Activated CD4-positive, alpha-beta memory T cell treated with anti-CD3 and anti-CD28 coated beads, Interleukin-2, amount 10 ng/mL, durations not matched to agents 7 days and 5 days (primary cell): ENCODE measurements at regions not wholly inside any gene's neighbourhood (a gene's known extent, or its start where the extent isn't known, plus 50 kb on each side); places are given as distances from the start of the nearest gene placed in this dataset.
"Not testable (repeated sequence)": the region's sequence is repeated elsewhere in the genome, so short reads cannot be mapped to it uniquely, and the experiment has no call there.

Source experiments
- CTCF ChIA-PET: fragments of 350-600 bp; sonication (Branson Sonifier 250); formaldehyde crosslinking; loops from one replicate; lab custom pipeline; 2021; ENCODE audit warnings: antibody characterized with exemption, inconsistent platforms; lab: Charles Lee
- POLR2A ChIA-PET: fragments of 350-600 bp; sonication (Branson Sonifier 250); formaldehyde crosslinking; loops from one replicate; lab custom pipeline; 2021; ENCODE audit warnings: antibody characterized with exemption; lab: Charles Lee
- DNase-seq: peaks from one replicate; pipeline ENCODE4 v3.0.0-alpha.2; 2020
- H3K27ac Mint-ChIP-seq: one replicate; pipeline ENCODE4 v1.8.0; 2021; ENCODE audit warnings: mild to moderate bottlenecking, mixed read lengths
- H3K27me3 Mint-ChIP-seq: one replicate; pipeline ENCODE4 v1.8.0; 2021; ENCODE audit warnings: mixed read lengths
- H3K36me3 Mint-ChIP-seq: one replicate; pipeline ENCODE4 v1.8.0; 2021; ENCODE audit warnings: low read depth, mixed read lengths
- H3K4me1 Mint-ChIP-seq: one replicate; pipeline ENCODE4 v1.8.0; 2021; ENCODE audit warnings: mixed read lengths
- H3K4me3 Mint-ChIP-seq: one replicate; pipeline ENCODE4 v1.8.0; 2021; ENCODE audit warnings: mild to moderate bottlenecking, mixed read lengths
- H3K9me3 Mint-ChIP-seq: one replicate; pipeline ENCODE4 v1.8.0; 2021; ENCODE audit warnings: mixed read lengths

DNA sequence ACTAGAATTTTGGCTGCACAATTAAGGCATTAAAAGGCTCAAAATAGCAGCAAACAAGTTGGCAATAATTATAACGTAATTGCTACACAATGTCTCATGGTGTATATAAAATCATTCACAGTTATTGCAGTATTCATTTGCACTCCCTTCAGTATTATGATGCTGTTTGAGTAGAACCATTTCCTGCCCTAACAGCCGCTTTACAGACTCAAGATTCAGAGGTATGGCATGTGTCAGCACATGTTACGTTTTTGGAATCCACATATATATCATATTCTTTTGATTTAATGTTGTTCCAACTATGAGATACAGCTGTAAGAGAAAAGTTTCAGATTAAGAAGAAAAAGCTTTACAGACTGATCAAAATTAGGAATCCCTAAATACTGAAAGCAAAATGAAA lies 56.3 kb upstream of the NCKAP5 start:
- H3K36me3 Mint-ChIP-seq: no peaks in the 10 kb centered on the region
- H3K4me1 Mint-ChIP-seq: no peaks in the 10 kb centered on the region
- no peak for DNase-seq
- CTCF ChIA-PET: no interaction called here
- peaks cover 6% of the 10 kb centered on the region for H3K9me3 Mint-ChIP-seq
- POLR2A ChIA-PET: no interaction called here
- no peaks in the 10 kb centered on the region for H3K27me3 Mint-ChIP-seq
- no peak overlapping the region for H3K4me3 Mint-ChIP-seq
- H3K27ac Mint-ChIP-seq: no peak overlapping the region

DNA sequence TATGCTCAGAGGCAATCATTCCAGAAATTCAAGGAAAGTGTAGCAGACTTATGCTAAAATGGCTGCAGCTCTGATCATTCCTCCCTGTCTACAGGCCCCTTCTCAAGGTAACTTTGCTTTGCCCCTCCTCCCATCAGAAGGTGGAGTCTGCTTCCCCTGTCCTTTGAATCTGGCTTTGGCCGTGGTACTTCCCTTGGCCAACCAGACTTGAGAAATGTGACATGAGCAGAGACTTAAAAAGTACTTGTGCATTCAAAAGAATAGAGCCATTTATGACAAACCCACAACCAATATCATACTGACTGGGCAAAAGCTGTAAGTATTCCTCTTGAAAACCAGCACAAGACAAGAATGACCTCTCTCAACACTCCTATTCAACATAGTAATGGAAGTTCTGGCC lies 59.5 kb upstream of the NCKAP5 start:
- Mint-ChIP-seq H3K4me1 (no peaks in the 10 kb centered on the region), H3K36me3 (no peaks in the 10 kb centered on the region), H3K9me3 (peaks cover 6% of the 10 kb centered on the region), H3K27me3 (no peaks in the 10 kb centered on the region), H3K4me3 (no peak overlapping the region), H3K27ac (no peak overlapping the region)
- DNase-seq: no peak
- POLR2A ChIA-PET: no interaction called here
- CTCF ChIA-PET: no interaction called here

DNA sequence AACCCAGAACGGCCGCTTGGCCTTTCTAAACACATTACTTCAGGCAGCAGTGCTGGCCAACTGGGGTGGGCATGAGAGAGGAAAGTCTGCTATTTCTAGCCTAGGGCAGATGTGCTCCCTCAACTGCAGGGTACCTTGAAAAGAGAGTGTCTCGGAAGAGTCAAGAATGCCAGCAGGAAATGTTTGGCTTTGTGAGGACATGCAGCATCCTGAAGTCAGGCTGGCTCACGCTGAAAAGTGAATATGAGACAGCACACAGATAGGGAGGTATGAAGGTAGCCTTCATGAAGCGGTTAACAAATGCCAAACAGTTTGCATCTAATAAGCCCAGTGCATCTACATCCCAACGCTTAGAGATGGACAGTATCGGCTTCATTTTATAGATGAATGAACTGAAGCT lies 65.0 kb upstream of the NCKAP5 start:
- DNase-seq: no peak
- H3K27ac Mint-ChIP-seq: no peak overlapping the region
- H3K9me3 Mint-ChIP-seq: peaks cover 2% of the 10 kb centered on the region
- ChIA-PET CTCF (no interaction called here), POLR2A (no interaction called here)
- no peaks in the 10 kb centered on the region for H3K36me3 Mint-ChIP-seq
- H3K27me3 Mint-ChIP-seq: no peaks in the 10 kb centered on the region
- no peaks in the 10 kb centered on the region for H3K4me1 Mint-ChIP-seq
- H3K4me3 Mint-ChIP-seq: no peak overlapping the region

DNA sequence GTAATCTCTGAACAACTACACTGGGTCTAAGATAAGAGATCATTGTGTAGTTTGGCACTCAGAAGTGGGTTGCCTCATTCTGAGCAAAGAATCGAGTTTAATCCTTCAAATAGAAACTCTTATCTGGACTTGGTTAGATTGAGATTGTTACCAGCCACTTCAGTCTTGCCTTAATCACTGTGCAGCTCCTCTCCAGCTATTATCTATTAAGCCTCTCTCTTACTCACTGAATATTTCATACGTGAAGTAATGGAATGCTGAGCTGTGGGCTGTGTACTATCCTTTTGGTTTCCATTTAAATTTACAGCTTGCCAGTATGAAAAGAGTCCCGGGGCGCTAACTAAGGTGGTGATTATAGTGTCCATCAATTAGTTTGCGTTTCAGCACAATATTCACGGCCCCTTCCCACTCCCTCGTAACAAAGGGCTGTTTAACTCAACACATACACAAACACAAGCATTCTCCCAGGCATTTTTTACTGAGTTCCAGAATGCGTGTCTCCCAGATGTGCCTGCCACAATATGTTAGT lies 65.7 kb upstream of the NCKAP5 start:
- Mint-ChIP-seq H3K9me3 (peaks cover 2% of the 10 kb centered on the region), H3K27ac (no peak overlapping the region), H3K4me3 (no peak overlapping the region), H3K36me3 (no peaks in the 10 kb centered on the region), H3K4me1 (no peaks in the 10 kb centered on the region), H3K27me3 (no peaks in the 10 kb centered on the region)
- POLR2A ChIA-PET: no interaction called here
- DNase-seq: no peak
- CTCF ChIA-PET: no interaction called here

DNA sequence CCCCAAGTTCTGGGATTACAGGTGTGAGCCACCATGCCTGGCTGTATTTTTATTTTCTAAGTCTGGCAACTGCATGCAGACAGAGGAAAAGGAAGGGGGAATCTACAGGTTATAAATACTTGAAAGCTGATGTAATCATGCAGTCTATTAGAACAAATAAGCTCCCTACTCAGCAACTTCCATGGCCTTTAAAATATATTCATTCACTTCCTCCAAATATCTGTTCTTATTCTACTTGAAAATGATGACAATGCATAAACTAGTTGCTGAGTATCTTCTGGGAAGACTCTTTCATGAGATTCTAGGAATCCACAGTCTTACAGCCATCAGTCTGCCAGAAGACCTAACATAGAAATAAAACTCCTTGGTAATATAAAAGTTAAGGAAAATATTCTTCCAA lies 66.9 kb upstream of the NCKAP5 start:
- H3K27me3 Mint-ChIP-seq: no peaks in the 10 kb centered on the region
- DNase-seq: no peak
- H3K36me3 Mint-ChIP-seq: no peaks in the 10 kb centered on the region
- H3K4me3 Mint-ChIP-seq: no peak overlapping the region
- no peaks in the 10 kb centered on the region for H3K4me1 Mint-ChIP-seq
- no peaks in the 10 kb centered on the region for H3K9me3 Mint-ChIP-seq
- H3K27ac Mint-ChIP-seq: no peak overlapping the region
- ChIA-PET CTCF (no interaction called here), POLR2A (no interaction called here)

DNA sequence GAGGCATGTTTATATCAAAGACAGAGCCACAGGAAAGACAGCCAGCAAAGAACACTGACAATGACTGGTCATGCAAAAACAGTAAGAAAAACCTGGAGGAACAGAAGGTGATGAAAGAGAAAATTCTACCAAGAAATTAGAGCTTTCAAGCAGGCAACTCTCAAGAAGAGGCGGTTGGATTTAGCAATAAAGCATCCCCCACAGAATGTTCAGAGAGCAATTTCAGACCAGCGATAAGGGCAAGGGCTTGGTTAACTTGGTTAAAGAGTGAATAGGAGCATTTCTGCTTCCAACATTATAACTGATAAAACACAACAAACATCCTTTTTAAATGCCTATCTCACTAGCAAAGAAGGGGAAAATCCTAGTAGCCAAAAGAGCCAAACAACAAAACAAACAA lies 68.0 kb upstream of the NCKAP5 start:
- H3K9me3 Mint-ChIP-seq: no peaks in the 10 kb centered on the region
- ChIA-PET CTCF (no interaction called here), POLR2A (no interaction called here)
- H3K4me3 Mint-ChIP-seq: no peak overlapping the region
- H3K4me1 Mint-ChIP-seq: no peaks in the 10 kb centered on the region
- H3K27me3 Mint-ChIP-seq: no peaks in the 10 kb centered on the region
- H3K27ac Mint-ChIP-seq: no peak overlapping the region
- no peaks in the 10 kb centered on the region for H3K36me3 Mint-ChIP-seq
- no peak for DNase-seq

DNA sequence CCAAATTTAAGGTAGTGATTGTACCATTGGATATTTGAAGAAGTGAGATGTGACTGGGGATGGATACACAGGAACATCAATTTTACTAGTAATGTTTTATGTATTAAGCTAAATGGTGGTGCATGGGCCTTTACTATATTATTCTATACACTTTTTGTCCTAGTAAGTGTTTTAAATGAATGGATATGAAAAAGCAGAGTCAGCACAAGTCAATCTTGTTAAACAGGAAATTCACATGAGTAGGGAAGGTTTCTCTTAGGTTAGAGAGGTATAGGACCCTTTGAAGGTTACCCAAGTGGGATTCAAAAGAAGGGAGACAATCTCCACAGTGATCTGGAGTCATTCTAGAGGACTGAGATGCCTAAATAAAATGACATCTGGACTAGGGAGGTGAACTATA lies 71.8 kb upstream of the NCKAP5 start:
- no peaks in the 10 kb centered on the region for H3K27me3 Mint-ChIP-seq
- DNase-seq: no peak
- H3K4me1 Mint-ChIP-seq: no peaks in the 10 kb centered on the region
- H3K4me3 Mint-ChIP-seq: no peak overlapping the region
- H3K36me3 Mint-ChIP-seq: no peaks in the 10 kb centered on the region
- no peaks in the 10 kb centered on the region for H3K9me3 Mint-ChIP-seq
- H3K27ac Mint-ChIP-seq: no peak overlapping the region
- ChIA-PET POLR2A (no interaction called here), CTCF (no interaction called here)

DNA sequence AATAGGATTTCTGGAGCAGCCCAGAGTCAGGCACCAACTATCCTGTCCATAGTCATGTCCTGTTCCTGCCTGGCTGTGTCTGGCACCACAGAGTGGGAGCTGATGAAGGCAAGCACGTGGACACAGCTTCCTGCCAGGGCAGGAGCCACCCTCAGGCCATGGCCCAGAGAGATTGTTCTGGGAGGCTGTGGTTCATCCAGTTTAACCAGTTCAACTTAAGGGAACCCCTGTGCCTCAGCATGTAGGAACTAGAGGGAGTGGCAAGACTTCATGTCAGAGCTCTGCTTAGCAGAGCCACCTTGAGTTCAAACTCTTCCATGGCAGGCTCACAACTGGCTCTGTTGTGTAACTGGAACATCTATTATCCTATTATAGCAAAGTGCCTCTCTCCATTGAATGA lies 73.2 kb upstream of the NCKAP5 start:
- H3K4me3 Mint-ChIP-seq: no peak overlapping the region

DNA sequence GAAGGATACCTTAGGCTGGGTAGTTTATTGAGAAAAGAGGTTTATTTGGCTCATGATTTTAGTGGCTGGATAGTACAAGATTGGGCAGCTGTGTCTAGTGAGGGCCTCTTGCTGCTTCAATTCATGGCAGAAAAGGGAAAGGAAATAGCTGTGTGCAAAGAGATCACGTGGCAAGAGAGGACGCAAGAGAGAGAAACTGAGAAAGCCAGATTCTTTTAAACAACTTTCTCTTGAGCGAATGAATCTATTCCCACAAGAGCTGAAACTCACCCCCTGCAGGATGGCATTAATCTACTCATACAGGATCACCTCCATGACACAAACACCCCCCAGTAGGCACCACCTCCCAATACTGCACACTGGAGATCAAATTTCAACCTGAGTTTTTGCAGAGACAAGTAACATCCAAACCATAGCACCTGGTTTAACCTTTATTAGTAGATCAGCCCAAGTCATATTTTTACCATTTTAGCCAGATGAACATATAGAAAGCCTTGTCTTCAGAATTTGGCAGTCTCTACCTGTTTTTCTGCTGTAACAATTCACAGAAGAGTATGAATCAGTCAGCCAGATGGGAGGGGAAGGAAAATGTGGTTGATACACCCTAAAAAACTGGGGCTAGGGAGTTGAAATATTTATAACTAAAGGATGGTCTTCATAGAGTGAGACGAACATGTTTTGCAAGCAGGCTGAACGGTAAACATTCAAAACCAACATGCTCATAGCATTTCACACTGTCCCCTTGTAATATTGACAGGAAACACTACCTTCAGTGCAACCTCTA lies 73.9 kb upstream of the NCKAP5 start:
- CTCF ChIA-PET: no interaction called here
- Mint-ChIP-seq H3K9me3 (no peaks in the 10 kb centered on the region), H3K4me3 (no peak overlapping the region)

More for the DNA sequence above, 73.2 kb upstream of the NCKAP5 start:
- ChIA-PET CTCF (no interaction called here), POLR2A (no interaction called here)
- H3K27me3 Mint-ChIP-seq: no peaks in the 10 kb centered on the region
- no peaks in the 10 kb centered on the region for H3K36me3 Mint-ChIP-seq
- no peaks in the 10 kb centered on the region for H3K9me3 Mint-ChIP-seq
- DNase-seq: no peak
- no peaks in the 10 kb centered on the region for H3K4me1 Mint-ChIP-seq
- H3K27ac Mint-ChIP-seq: no peak overlapping the region

DNA sequence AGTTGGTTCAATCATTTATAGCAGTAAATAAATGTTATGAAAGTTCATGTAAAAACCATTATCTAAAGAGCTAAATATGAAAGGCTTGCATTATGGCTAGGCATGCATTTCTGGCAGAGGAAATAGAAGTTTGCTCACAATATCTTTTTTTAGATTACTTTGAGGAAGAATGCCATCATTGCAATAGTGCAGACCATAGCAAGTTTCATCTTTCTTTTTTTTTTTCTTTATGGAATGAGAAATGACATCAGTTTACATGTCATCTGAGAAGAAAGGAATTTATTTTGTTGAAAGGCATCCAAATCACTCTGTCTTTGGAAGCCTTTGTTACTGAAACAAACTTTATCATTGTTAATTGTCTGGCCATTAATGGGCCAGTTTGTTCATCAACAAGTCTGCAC lies 74.5 kb upstream of the NCKAP5 start:
- CTCF ChIA-PET: no interaction called here
- no peak overlapping the region for H3K4me3 Mint-ChIP-seq
- H3K4me1 Mint-ChIP-seq: no peaks in the 10 kb centered on the region
- DNase-seq: no peak
- H3K36me3 Mint-ChIP-seq: no peaks in the 10 kb centered on the region
- POLR2A ChIA-PET: no interaction called here
- no peaks in the 10 kb centered on the region for H3K9me3 Mint-ChIP-seq
- no peak overlapping the region for H3K27ac Mint-ChIP-seq
- H3K27me3 Mint-ChIP-seq: no peaks in the 10 kb centered on the region

More for the DNA sequence above, 73.9 kb upstream of the NCKAP5 start:
- POLR2A ChIA-PET: no interaction called here
- no peaks in the 10 kb centered on the region for H3K4me1 Mint-ChIP-seq
- no peaks in the 10 kb centered on the region for H3K36me3 Mint-ChIP-seq
- no peaks in the 10 kb centered on the region for H3K27me3 Mint-ChIP-seq
- no peak for DNase-seq
- no peak overlapping the region for H3K27ac Mint-ChIP-seq

DNA sequence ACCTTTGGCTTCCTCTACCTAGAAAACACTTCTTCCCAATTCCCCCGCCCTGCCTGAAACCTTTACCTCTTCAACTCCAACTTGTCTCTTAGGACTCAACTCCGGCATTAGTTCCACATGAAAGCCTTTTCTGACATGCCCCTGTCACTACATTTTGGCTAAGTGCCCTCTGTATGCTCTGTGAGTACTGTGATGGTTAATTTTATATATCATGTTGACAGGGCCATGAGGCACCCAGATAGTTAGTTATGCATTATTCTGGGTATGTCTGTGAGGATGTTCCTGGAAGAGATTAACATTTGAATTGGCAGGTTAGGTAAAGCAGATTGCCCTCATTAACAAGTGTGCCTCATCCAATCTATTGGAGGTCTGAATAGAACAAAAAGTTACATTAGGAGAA lies 75.6 kb upstream of the NCKAP5 start:
- Mint-ChIP-seq H3K36me3 (no peaks in the 10 kb centered on the region), H3K9me3 (no peaks in the 10 kb centered on the region), H3K4me1 (no peaks in the 10 kb centered on the region), H3K27me3 (no peaks in the 10 kb centered on the region), H3K4me3 (no peak overlapping the region), H3K27ac (no peak overlapping the region)
- ChIA-PET POLR2A (no interaction called here), CTCF (no interaction called here)
- no peak for DNase-seq

DNA sequence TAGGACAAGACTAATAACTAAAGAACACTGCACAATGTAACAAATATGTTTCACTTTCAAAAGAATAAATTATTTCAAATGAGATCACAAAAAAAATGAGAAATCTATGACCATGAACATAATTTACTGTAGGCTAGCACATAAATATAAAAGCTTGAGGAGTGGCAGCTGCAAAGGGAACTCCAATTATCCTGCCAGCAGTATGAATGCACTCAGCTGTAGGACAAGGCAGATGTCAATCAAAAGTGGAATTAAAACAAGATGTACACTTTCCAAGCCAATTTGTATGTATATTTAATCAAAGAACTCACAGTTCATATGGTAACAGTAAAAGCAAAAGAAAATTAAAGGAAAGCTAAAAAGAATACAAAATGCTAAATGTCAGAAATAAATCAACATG lies 76.6 kb upstream of the NCKAP5 start:
- no peaks in the 10 kb centered on the region for H3K9me3 Mint-ChIP-seq
- POLR2A ChIA-PET: no interaction called here
- H3K4me1 Mint-ChIP-seq: no peaks in the 10 kb centered on the region
- H3K27me3 Mint-ChIP-seq: no peaks in the 10 kb centered on the region
- DNase-seq: no peak
- H3K27ac Mint-ChIP-seq: no peak overlapping the region
- H3K36me3 Mint-ChIP-seq: no peaks in the 10 kb centered on the region
- CTCF ChIA-PET: no interaction called here
- H3K4me3 Mint-ChIP-seq: no peak overlapping the region

DNA sequence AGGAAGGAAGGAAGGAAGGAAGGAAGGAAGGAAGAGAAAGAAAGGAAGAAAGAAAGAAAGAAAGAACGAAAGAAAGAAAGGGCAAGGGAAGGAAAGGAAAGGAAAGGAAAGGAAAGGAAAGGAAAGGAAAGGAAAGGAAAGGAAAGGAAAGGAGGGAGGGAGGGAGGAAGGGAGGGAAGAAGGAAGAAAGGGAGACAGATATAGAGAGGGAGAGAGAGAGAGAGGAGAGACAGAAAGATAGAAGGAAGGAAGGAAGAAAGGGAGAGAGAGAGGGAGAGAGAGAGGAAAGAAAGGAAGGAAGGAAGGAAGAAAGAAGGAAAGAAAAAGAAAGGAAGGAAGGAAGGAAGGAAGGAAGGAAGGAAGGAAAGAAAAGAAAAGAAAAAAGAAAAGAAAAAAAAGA lies 79.1 kb upstream of the NCKAP5 start:
- CTCF ChIA-PET, H3K4me1 Mint-ChIP-seq, DNase-seq, H3K9me3 Mint-ChIP-seq, H3K4me3 Mint-ChIP-seq, H3K27me3 Mint-ChIP-seq, POLR2A ChIA-PET, H3K36me3 Mint-ChIP-seq, H3K27ac Mint-ChIP-seq: not testable (repeated sequence)

DNA sequence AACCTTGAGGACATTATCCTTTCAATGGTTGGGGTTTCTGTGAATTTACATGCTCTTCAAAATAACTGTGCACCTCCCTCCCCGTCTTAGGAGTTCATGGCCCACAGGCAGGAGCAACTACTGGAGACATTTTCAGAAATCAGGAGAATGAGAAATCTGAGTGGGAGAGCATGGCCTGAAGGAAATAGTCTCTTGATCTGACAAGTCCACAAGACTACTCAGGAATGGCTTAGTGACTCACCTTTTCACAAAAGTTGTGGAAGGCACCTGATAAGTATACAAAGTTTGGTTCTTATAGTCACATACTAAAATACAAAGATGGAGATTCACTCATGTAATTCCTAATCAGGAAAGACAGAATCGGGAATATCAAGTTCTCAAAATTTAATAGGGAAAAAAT lies 83.6 kb upstream of the NCKAP5 start:
- no peak overlapping the region for H3K27ac Mint-ChIP-seq
- CTCF ChIA-PET: no interaction called here
- POLR2A ChIA-PET: no interaction called here
- no peaks in the 10 kb centered on the region for H3K36me3 Mint-ChIP-seq
- no peak overlapping the region for H3K4me3 Mint-ChIP-seq
- no peaks in the 10 kb centered on the region for H3K27me3 Mint-ChIP-seq
- no peaks in the 10 kb centered on the region for H3K9me3 Mint-ChIP-seq
- H3K4me1 Mint-ChIP-seq: no peaks in the 10 kb centered on the region
- DNase-seq: no peak
